GM19455 (cell line): ENCODE measurements at regions not wholly inside any gene's neighbourhood (a gene's known extent, or its start where the extent isn't known, plus 50 kb on each side); places are given as distances from the start of the nearest gene placed in this dataset.

Source experiments
- ATAC-seq: cut with Tn5 transposase; IDR thresholded peaks from one replicate; pipeline ENCODE4 v1.9.1; 2021; ENCODE audit not compliant: unreplicated experiment

GRCh38 chr12:107396991-107397390 is 288.6 kb upstream of the PWP1 start:
- no peak for ATAC-seq

GRCh38 chr12:107397890-107398500 is 287.6 kb upstream of the PWP1 start:
- ATAC-seq, result no peak

GRCh38 chr12:107399046-107399445 is 286.6 kb upstream of the PWP1 start:
- ATAC-seq, result no peak

GRCh38 chr12:107400686-107401447 is 284.7 kb upstream of the PWP1 start:
- no peak for ATAC-seq

GRCh38 chr12:107402041-107403022 is 283.3 kb upstream of the PWP1 start:
- no peak for ATAC-seq

- no peak for ATAC-seq
These were observed 280.6 kb upstream of the PWP1 start for GRCh38 chr12:107404981-107405380.

GRCh38 chr12:107405436-107405835 is 280.2 kb upstream of the PWP1 start:
- no peak for ATAC-seq

GRCh38 chr12:107406932-107407331 is 278.7 kb upstream of the PWP1 start:
- ATAC-seq, result no peak

- ATAC-seq, result no peak
These were observed 273.6 kb upstream of the PWP1 start for GRCh38 chr12:107411792-107412535.

- ATAC-seq, result no peak
These were observed 270.5 kb upstream of the PWP1 start for GRCh38 chr12:107415071-107415470.

- ATAC-seq, result no peak
These were observed 269.8 kb upstream of the PWP1 start for GRCh38 chr12:107415834-107416233.

- ATAC-seq, result no peak
These were observed 268.6 kb upstream of the PWP1 start for GRCh38 chr12:107417004-107417403.

- ATAC-seq, result no peak
These were observed 266.6 kb upstream of the PWP1 start for GRCh38 chr12:107418981-107419380.

GRCh38 chr12:107423531-107423930 is 262.1 kb upstream of the PWP1 start:
- ATAC-seq, result no peak

GRCh38 chr12:107429006-107429705 is 256.4 kb upstream of the PWP1 start:
- no peak for ATAC-seq

- no peak for ATAC-seq
These were observed 253.7 kb upstream of the PWP1 start for GRCh38 chr12:107431942-107432341.

GRCh38 chr12:107435072-107435471 is 250.5 kb upstream of the PWP1 start:
- no peak for ATAC-seq

GRCh38 chr12:107435520-107435919 is 250.1 kb upstream of the PWP1 start:
- no peak for ATAC-seq

- ATAC-seq, result no peak
These were observed 249.2 kb upstream of the PWP1 start for GRCh38 chr12:107436376-107436775.

GRCh38 chr12:107436836-107437235 is 248.8 kb upstream of the PWP1 start:
- ATAC-seq, result no peak
